ENCODE measurements at regions not wholly inside any gene's neighbourhood (a gene's known extent, or its start where the extent isn't known, plus 50 kb on each side); places are given as distances from the start of the nearest gene placed in this dataset.

GRCh38 chr5:8247049-8247899 lies 378.3 kb downstream of the MTRR start:
- no peaks in the 10 kb centered on the region for H3K27me3 ChIP-seq (replicated peaks; ENCODE audit: insufficient read depth)
- no peaks in the 10 kb centered on the region for H3K9me3 ChIP-seq
- TF ChIP-seq CTCF (IDR thresholded peaks at IDR 0.05): no peak
- H3K36me3 ChIP-seq: no peaks in the 10 kb centered on the region
- DNase-seq (ENCODE audit: low spot score) (no peak), ATAC-seq (ENCODE audit: insufficient number of reproducible peaks, low FRiP score, low read depth) (no peak)
- no peak overlapping the region for H3K27ac ChIP-seq
- no peaks in the 10 kb centered on the region for H3K4me1 ChIP-seq (ENCODE audit: control insufficient read depth in 1 of 2, low read depth in 2 of 2)
- H3K4me3 ChIP-seq: no peak overlapping the region

- Histone ChIP-seq H3K27me3 (replicated peaks; ENCODE audit: insufficient read depth) (no peaks in the 10 kb centered on the region), H3K27ac (no peak overlapping the region), H3K4me3 (no peak overlapping the region), H3K36me3 (no peaks in the 10 kb centered on the region), H3K9me3 (no peaks in the 10 kb centered on the region), H3K4me1 (ENCODE audit: control insufficient read depth in 1 of 2, low read depth in 2 of 2) (no peaks in the 10 kb centered on the region)
- no peak for DNase-seq (ENCODE audit: low spot score)
- no peak for ATAC-seq (ENCODE audit: insufficient number of reproducible peaks, low FRiP score, low read depth)
- TF ChIP-seq CTCF (IDR thresholded peaks at IDR 0.05): no peak
Measured at GRCh38 chr5:8253376-8253775, 384.4 kb downstream of the MTRR start.

GRCh38 chr5:8254674-8255073 lies 385.7 kb downstream of the MTRR start:
- no peak for DNase-seq (ENCODE audit: low spot score)
- no peaks in the 10 kb centered on the region for H3K36me3 ChIP-seq
- H3K4me1 ChIP-seq (ENCODE audit: control insufficient read depth in 1 of 2, low read depth in 2 of 2): no peaks in the 10 kb centered on the region
- TF ChIP-seq CTCF (IDR thresholded peaks at IDR 0.05): no peak
- no peak overlapping the region for H3K4me3 ChIP-seq
- no peaks in the 10 kb centered on the region for H3K9me3 ChIP-seq
- H3K27me3 ChIP-seq (replicated peaks; ENCODE audit: insufficient read depth): no peaks in the 10 kb centered on the region
- ATAC-seq (ENCODE audit: insufficient number of reproducible peaks, low FRiP score, low read depth): no peak
- H3K27ac ChIP-seq: no peak overlapping the region

GRCh38 chr5:8258801-8259200 lies 389.9 kb downstream of the MTRR start:
- Histone ChIP-seq H3K4me3 (no peak overlapping the region), H3K4me1 (ENCODE audit: control insufficient read depth in 1 of 2, low read depth in 2 of 2) (no peaks in the 10 kb centered on the region), H3K9me3 (no peaks in the 10 kb centered on the region), H3K36me3 (no peaks in the 10 kb centered on the region), H3K27ac (no peak overlapping the region), H3K27me3 (replicated peaks; ENCODE audit: insufficient read depth) (no peaks in the 10 kb centered on the region)
- TF ChIP-seq CTCF (IDR thresholded peaks at IDR 0.05): no peak
- ATAC-seq (ENCODE audit: insufficient number of reproducible peaks, low FRiP score, low read depth): no peak
- DNase-seq (ENCODE audit: low spot score): no peak

GRCh38 chr5:8270246-8270645 lies 401.3 kb downstream of the MTRR start:
- H3K27ac ChIP-seq: no peak overlapping the region
- H3K9me3 ChIP-seq: no peaks in the 10 kb centered on the region
- H3K36me3 ChIP-seq: no peaks in the 10 kb centered on the region
- DNase-seq (ENCODE audit: low spot score) (no peak), ATAC-seq (ENCODE audit: insufficient number of reproducible peaks, low FRiP score, low read depth) (no peak)
- no peaks in the 10 kb centered on the region for H3K4me1 ChIP-seq (ENCODE audit: control insufficient read depth in 1 of 2, low read depth in 2 of 2)
- no peak overlapping the region for H3K4me3 ChIP-seq
- TF ChIP-seq CTCF (IDR thresholded peaks at IDR 0.05): no peak
- H3K27me3 ChIP-seq (replicated peaks; ENCODE audit: insufficient read depth): no peaks in the 10 kb centered on the region

Data from thoracic aorta (tissue), 2 donors.